ENCODE measurements at regions not wholly inside any gene's neighbourhood (a gene's known extent, or its start where the extent isn't known, plus 50 kb on each side); places are given as distances from the start of the nearest gene placed in this dataset.

DNA sequence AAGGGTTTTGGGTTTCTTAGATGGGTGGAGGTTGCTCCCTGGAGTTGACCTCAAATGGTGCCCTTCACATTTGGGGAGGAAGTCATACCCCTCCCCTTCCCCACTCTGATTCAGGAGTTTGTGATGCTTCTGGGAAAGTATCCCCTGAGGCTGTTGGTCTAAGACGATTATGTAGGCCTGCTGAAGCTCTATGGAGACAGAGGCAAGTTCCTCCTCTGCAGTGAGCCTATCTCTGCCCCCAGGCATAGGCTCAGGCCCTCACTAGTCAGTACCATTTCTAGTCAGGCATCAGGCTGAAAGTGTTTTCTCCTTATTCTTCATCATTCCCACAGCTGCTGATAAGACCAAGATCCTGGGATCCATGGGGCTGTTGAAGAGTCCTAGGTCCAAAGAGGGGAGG, 271.6 kb upstream of the NUDT12 start:
- Histone ChIP-seq H3K4me3 (ENCODE audit: low read depth, low read length) (no peak overlapping the region), H3K36me3 (ENCODE audit: control insufficient read depth in 2 of 2, insufficient read depth in 1 of 2, low read length in 2 of 2) (no peaks in the 10 kb centered on the region), H3K9me3 (ENCODE audit: control insufficient read depth, insufficient read depth, low read depth, low read length) (no peaks in the 10 kb centered on the region), H3K27ac (ENCODE audit: extremely low read depth, low read depth, low read length) (no peak overlapping the region), H3K4me1 (ENCODE audit: control insufficient read depth, insufficient read depth, low read length) (no peaks in the 10 kb centered on the region)
- CTCF ChIA-PET: no interaction called here
- TF ChIP-seq, protein P1, sequence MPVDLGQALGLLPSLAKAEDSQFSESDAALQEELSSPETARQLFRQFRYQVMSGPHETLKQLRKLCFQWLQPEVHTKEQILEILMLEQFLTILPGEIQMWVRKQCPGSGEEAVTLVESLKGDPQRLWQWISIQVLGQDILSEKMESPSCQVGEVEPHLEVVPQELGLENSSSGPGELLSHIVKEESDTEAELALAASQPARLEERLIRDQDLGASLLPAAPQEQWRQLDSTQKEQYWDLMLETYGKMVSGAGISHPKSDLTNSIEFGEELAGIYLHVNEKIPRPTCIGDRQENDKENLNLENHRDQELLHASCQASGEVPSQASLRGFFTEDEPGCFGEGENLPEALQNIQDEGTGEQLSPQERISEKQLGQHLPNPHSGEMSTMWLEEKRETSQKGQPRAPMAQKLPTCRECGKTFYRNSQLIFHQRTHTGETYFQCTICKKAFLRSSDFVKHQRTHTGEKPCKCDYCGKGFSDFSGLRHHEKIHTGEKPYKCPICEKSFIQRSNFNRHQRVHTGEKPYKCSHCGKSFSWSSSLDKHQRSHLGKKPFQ (tag by site-specific recombination; IDR thresholded peaks at IDR 0.05): no peak
- TF ChIP-seq ZNF132 (tag by site-specific recombination; IDR thresholded peaks at IDR 0.05; ENCODE audit: borderline replicate concordance) (no peak), ZNF707 (tag by site-specific recombination; IDR thresholded peaks at IDR 0.05) (no peak), ZNF837 (tag by site-specific recombination; IDR thresholded peaks at IDR 0.05) (no peak), ZBTB1 (tag by site-specific recombination; IDR thresholded peaks at IDR 0.05) (no peak), ZNF114 (tag by site-specific recombination; IDR thresholded peaks at IDR 0.05) (no peak), ZBTB17 (tag by site-specific recombination; IDR thresholded peaks at IDR 0.05) (no peak), ZNF521 (tag by site-specific recombination; IDR thresholded peaks at IDR 0.05) (no peak)
- POLR2A ChIA-PET: no interaction called here

DNA sequence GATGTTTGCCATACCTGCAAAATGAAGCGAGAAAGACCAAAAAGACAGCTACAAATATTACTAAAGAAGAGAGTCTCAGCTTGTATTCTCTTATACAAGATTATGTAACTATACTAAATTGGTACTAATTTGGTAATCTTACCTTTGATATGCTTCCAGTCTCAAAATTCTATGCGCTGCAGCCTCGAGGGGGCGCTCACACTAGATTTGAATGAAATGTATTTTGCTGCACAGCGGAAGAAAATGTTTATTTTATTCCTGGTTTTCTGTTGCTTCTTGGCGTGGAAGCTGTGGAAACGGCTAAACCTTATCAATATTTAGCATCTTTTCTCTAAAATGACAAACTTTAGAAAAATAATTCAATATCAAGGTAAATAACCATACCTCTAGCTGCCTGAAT, 267.0 kb upstream of the NUDT12 start:
- Histone ChIP-seq H3K27ac (ENCODE audit: extremely low read depth, low read depth, low read length) (no peak overlapping the region), H3K9me3 (ENCODE audit: control insufficient read depth, insufficient read depth, low read depth, low read length) (no peaks in the 10 kb centered on the region), H3K4me3 (ENCODE audit: low read depth, low read length) (no peak overlapping the region), H3K4me1 (ENCODE audit: control insufficient read depth, insufficient read depth, low read length) (no peaks in the 10 kb centered on the region), H3K36me3 (ENCODE audit: control insufficient read depth in 2 of 2, insufficient read depth in 1 of 2, low read length in 2 of 2) (no peaks in the 10 kb centered on the region)
- ChIA-PET POLR2A (no interaction called here), CTCF (interaction anchor here (0.6 to 2.0 kb wide), 24 partner anchors 9 to 634 kb away, joined by 3 to 13 read pairs (median 4); no protein-coding TSS in a partner anchor)
- TF ChIP-seq ZNF341 (tag by site-specific recombination; IDR thresholded peaks at IDR 0.05; ENCODE audit: low read depth) (no peak), OSR2 (tag by site-specific recombination; IDR thresholded peaks at IDR 0.05) (no peak), ZNF664 (tag by site-specific recombination; IDR thresholded peaks at IDR 0.05) (no peak), ZNF777 (tag by site-specific recombination; IDR thresholded peaks at IDR 0.05; ENCODE audit: borderline replicate concordance) (no peak), ZNF785 (tag by site-specific recombination; IDR thresholded peaks at IDR 0.05) (no peak), TRIM28 (IDR thresholded peaks at IDR 0.05; ENCODE audit: borderline replicate concordance, low read length) (no peak), SP7 (tag by site-specific recombination; IDR thresholded peaks at IDR 0.05) (no peak), ZNF184 (tag by site-specific recombination; IDR thresholded peaks at IDR 0.05) (no peak), ZNF112 (tag by site-specific recombination; IDR thresholded peaks at IDR 0.05) (no peak), ZNF2 (tag by site-specific recombination; IDR thresholded peaks at IDR 0.05) (no peak), KLF1 (tag by site-specific recombination; IDR thresholded peaks at IDR 0.05) (no peak), ZNF223 (tag by site-specific recombination; IDR thresholded peaks at IDR 0.05) (no peak), BCL11A (tag by site-specific recombination; IDR thresholded peaks at IDR 0.05; ENCODE audit: low read depth) (no peak), ZNF416 (tag by site-specific recombination; IDR thresholded peaks at IDR 0.05) (no peak)
- TF ChIP-seq, protein P2, sequence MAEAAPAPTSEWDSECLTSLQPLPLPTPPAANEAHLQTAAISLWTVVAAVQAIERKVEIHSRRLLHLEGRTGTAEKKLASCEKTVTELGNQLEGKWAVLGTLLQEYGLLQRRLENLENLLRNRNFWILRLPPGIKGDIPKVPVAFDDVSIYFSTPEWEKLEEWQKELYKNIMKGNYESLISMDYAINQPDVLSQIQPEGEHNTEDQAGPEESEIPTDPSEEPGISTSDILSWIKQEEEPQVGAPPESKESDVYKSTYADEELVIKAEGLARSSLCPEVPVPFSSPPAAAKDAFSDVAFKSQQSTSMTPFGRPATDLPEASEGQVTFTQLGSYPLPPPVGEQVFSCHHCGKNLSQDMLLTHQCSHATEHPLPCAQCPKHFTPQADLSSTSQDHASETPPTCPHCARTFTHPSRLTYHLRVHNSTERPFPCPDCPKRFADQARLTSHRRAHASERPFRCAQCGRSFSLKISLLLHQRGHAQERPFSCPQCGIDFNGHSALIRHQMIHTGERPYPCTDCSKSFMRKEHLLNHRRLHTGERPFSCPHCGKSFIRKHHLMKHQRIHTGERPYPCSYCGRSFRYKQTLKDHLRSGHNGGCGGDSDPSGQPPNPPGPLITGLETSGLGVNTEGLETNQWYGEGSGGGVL (tag by site-specific recombination; IDR thresholded peaks at IDR 0.05): no peak
- TF ChIP-seq, protein P3, sequence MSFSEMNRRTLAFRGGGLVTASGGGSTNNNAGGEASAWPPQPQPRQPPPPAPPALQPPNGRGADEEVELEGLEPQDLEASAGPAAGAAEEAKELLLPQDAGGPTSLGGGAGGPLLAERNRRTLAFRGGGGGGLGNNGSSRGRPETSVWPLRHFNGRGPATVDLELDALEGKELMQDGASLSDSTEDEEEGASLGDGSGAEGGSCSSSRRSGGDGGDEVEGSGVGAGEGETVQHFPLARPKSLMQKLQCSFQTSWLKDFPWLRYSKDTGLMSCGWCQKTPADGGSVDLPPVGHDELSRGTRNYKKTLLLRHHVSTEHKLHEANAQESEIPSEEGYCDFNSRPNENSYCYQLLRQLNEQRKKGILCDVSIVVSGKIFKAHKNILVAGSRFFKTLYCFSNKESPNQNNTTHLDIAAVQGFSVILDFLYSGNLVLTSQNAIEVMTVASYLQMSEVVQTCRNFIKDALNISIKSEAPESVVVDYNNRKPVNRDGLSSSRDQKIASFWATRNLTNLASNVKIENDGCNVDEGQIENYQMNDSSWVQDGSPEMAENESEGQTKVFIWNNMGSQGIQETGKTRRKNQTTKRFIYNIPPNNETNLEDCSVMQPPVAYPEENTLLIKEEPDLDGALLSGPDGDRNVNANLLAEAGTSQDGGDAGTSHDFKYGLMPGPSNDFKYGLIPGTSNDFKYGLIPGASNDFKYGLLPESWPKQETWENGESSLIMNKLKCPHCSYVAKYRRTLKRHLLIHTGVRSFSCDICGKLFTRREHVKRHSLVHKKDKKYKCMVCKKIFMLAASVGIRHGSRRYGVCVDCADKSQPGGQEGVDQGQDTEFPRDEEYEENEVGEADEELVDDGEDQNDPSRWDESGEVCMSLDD (tag by site-specific recombination; IDR thresholded peaks at IDR 0.05): no peak
- TF ChIP-seq, protein P4, sequence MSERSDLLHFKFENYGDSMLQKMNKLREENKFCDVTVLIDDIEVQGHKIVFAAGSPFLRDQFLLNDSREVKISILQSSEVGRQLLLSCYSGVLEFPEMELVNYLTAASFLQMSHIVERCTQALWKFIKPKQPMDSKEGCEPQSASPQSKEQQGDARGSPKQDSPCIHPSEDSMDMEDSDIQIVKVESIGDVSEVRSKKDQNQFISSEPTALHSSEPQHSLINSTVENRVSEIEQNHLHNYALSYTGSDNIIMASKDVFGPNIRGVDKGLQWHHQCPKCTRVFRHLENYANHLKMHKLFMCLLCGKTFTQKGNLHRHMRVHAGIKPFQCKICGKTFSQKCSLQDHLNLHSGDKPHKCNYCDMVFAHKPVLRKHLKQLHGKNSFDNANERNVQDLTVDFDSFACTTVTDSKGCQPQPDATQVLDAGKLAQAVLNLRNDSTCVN (tag by site-specific recombination; optimal IDR thresholded peaks at IDR 0.05): no peak
- TF ChIP-seq, protein P5, sequence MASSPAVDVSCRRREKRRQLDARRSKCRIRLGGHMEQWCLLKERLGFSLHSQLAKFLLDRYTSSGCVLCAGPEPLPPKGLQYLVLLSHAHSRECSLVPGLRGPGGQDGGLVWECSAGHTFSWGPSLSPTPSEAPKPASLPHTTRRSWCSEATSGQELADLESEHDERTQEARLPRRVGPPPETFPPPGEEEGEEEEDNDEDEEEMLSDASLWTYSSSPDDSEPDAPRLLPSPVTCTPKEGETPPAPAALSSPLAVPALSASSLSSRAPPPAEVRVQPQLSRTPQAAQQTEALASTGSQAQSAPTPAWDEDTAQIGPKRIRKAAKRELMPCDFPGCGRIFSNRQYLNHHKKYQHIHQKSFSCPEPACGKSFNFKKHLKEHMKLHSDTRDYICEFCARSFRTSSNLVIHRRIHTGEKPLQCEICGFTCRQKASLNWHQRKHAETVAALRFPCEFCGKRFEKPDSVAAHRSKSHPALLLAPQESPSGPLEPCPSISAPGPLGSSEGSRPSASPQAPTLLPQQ (tag by site-specific recombination; IDR thresholded peaks at IDR 0.05): no peak

Measured in HEK293 (cell line).